ENCODE measurements at regions not wholly inside any gene's neighbourhood (a gene's known extent, or its start where the extent isn't known, plus 50 kb on each side); places are given as distances from the start of the nearest gene placed in this dataset.

- no peak overlapping the region for H3K4me3 ChIP-seq (ENCODE audit: low read depth, low read length)
- TF ChIP-seq, protein P1, sequence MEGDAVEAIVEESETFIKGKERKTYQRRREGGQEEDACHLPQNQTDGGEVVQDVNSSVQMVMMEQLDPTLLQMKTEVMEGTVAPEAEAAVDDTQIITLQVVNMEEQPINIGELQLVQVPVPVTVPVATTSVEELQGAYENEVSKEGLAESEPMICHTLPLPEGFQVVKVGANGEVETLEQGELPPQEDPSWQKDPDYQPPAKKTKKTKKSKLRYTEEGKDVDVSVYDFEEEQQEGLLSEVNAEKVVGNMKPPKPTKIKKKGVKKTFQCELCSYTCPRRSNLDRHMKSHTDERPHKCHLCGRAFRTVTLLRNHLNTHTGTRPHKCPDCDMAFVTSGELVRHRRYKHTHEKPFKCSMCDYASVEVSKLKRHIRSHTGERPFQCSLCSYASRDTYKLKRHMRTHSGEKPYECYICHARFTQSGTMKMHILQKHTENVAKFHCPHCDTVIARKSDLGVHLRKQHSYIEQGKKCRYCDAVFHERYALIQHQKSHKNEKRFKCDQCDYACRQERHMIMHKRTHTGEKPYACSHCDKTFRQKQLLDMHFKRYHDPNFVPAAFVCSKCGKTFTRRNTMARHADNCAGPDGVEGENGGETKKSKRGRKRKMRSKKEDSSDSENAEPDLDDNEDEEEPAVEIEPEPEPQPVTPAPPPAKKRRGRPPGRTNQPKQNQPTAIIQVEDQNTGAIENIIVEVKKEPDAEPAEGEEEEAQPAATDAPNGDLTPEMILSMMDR (IDR thresholded peaks at IDR 0.05; ENCODE audit: insufficient read depth, low read length), result no peak
- no peak for DNase-seq (ENCODE audit: low read depth)
Measured at GRCh38 chr4:129916991-129917390, 821.0 kb downstream of the C4orf33 start.

- DNase-seq (ENCODE audit: low read depth), result no peak
- TF ChIP-seq, protein P1 (IDR thresholded peaks at IDR 0.05; ENCODE audit: insufficient read depth, low read length), result no peak
Measured at GRCh38 chr4:129917651-129918050, 821.7 kb downstream of the C4orf33 start.

GRCh38 chr4:129926936-129927335, 831.0 kb downstream of the C4orf33 start:
- TF ChIP-seq, protein P1 (IDR thresholded peaks at IDR 0.05; ENCODE audit: insufficient read depth, low read length), result no peak
- no peak overlapping the region for H3K4me3 ChIP-seq (ENCODE audit: low read depth, low read length)
- DNase-seq (ENCODE audit: low read depth), result no peak

More at GRCh38 chr4:129917651-129918050, 821.7 kb downstream of the C4orf33 start:
- H3K4me3 ChIP-seq (ENCODE audit: low read depth, low read length), result no peak overlapping the region

GRCh38 chr4:129929052-129929451, 833.1 kb downstream of the C4orf33 start:
- DNase-seq (ENCODE audit: low read depth), result no peak
- no peak overlapping the region for H3K4me3 ChIP-seq (ENCODE audit: low read depth, low read length)
- TF ChIP-seq, protein P1 (IDR thresholded peaks at IDR 0.05; ENCODE audit: insufficient read depth, low read length), result no peak

DNA sequence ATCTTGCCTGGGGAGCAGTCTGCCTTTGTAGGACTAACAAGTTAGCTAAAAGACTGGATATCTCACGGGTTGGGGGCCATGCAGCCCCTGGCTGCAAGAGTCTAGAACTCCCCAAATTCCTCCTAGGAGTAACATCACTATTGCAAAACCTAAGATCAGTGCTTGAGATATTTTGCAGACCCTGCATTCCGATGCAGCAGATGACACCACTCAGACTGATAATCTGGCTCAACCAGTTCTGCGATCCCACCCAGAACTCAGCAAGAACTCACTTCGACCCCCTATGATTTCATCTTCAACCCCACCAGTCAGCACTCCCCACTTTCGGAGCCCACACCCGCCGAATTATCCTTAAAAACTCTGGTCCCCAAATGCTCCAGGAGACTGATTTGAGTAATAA, 834.0 kb downstream of the C4orf33 start:
- DNase-seq (ENCODE audit: low read depth), result no peak
- H3K4me3 ChIP-seq (ENCODE audit: low read depth, low read length), result no peak overlapping the region
- TF ChIP-seq, protein P1 (IDR thresholded peaks at IDR 0.05; ENCODE audit: insufficient read depth, low read length), result no peak

- TF ChIP-seq, protein P1 (IDR thresholded peaks at IDR 0.05; ENCODE audit: insufficient read depth, low read length), result no peak
- DNase-seq (ENCODE audit: low read depth), result no peak
- H3K4me3 ChIP-seq (ENCODE audit: low read depth, low read length), result no peak overlapping the region
Measured at GRCh38 chr4:129950217-129950616, 854.3 kb downstream of the C4orf33 start.

- TF ChIP-seq, protein P1 (IDR thresholded peaks at IDR 0.05; ENCODE audit: insufficient read depth, low read length), result no peak
- no peak overlapping the region for H3K4me3 ChIP-seq (ENCODE audit: low read depth, low read length)
- DNase-seq (ENCODE audit: low read depth), result no peak
Measured at GRCh38 chr4:129966175-129966574, 870.2 kb downstream of the C4orf33 start.
